ENCODE measurements at regions not wholly inside any gene's neighbourhood (a gene's known extent, or its start where the extent isn't known, plus 50 kb on each side); places are given as distances from the start of the nearest gene placed in this dataset.

- Histone ChIP-seq H3K4me2 (ENCODE audit: low read length) (no peak overlapping the region), H4K20me1 (ENCODE audit: insufficient read depth) (no peaks in the 10 kb centered on the region), H3K9ac (ENCODE audit: low read length) (no peak overlapping the region), H3K79me2 (ENCODE audit: insufficient read depth, low read length) (no peaks in the 10 kb centered on the region), H3K9me2 (ENCODE audit: insufficient read depth) (no peaks in the 10 kb centered on the region), H3K4me1 (ENCODE audit: control insufficient read depth in 1 of 2, insufficient read depth in 2 of 2, low read length in 2 of 2) (no peaks in the 10 kb centered on the region), H3K9me3 (ENCODE audit: control insufficient read depth in 1 of 2, insufficient read depth in 1 of 2, low read depth in 1 of 2, low read length in 2 of 2) (peaks cover 5 to 25% of the 10 kb centered on the region in 2 experiments; a peak in 2 of 4 replicates), H3K27ac (ENCODE audit: low read depth, low read length) (no peak overlapping the region), H3K27me3 (ENCODE audit: insufficient read depth, low read length) (no peaks in the 10 kb centered on the region), H3K4me3 (replicated peaks in 1 of 2; ENCODE audit: low read depth in 1 of 2, low read length in 2 of 2) (no peak overlapping the region), H3K36me3 (ENCODE audit: control insufficient read depth in 1 of 2, insufficient read depth in 2 of 2, low read length in 2 of 2) (no peaks in the 10 kb centered on the region), H2AFZ (ENCODE audit: low read depth, low read length, poor library complexity, severe bottlenecking) (no peak overlapping the region)
- no peak for ATAC-seq
- TF ChIP-seq SP1 (IDR thresholded peaks at IDR 0.05; ENCODE audit: low read depth) (no peak), POLR2A (IDR thresholded peaks at IDR 0.05; ENCODE audit: borderline replicate concordance, extremely low read depth, insufficient read depth, insufficient read length) (no peak), ZFX (IDR thresholded peaks at IDR 0.05) (no peak)
- CTCF ChIA-PET: no interaction called here
- intact Hi-C loops (cut with micrococcal nuclease): no loop called here
- no peak for DNase-seq (ENCODE audit: low read depth, low spot score)
- POLR2A ChIA-PET: no interaction called here
- no TSS peak for BruUV-seq (replicated peaks)
- RAD21 ChIA-PET (ENCODE audit: low non-redundant PET in 1 of 2, low total read pairs in 2 of 2, uncharacterized antibody in 2 of 2, unreplicated experiment in 2 of 2): no interaction called here
Measured at GRCh38 chr11:37336401-37336800, 738.4 kb upstream of the RAG2 start.

GRCh38 chr11:37333345-37333744 is 735.3 kb upstream of the RAG2 start:
- intact Hi-C loops (cut with micrococcal nuclease): no loop called here
- no peak overlapping the region for H2AFZ ChIP-seq (ENCODE audit: low read depth, low read length, poor library complexity, severe bottlenecking)
- no peaks in the 10 kb centered on the region for H3K36me3 ChIP-seq (ENCODE audit: control insufficient read depth in 1 of 2, insufficient read depth in 2 of 2, low read length in 2 of 2)
- H3K4me2 ChIP-seq (ENCODE audit: low read length): no peak overlapping the region
- H3K4me3 ChIP-seq (replicated peaks in 1 of 2; ENCODE audit: low read depth in 1 of 2, low read length in 2 of 2): no peak overlapping the region
- H3K27ac ChIP-seq (ENCODE audit: low read depth, low read length): no peak overlapping the region
- no peaks in the 10 kb centered on the region for H3K79me2 ChIP-seq (ENCODE audit: insufficient read depth, low read length)
- no peak for ATAC-seq
- RAD21 ChIA-PET (ENCODE audit: low non-redundant PET in 1 of 2, low total read pairs in 2 of 2, uncharacterized antibody in 2 of 2, unreplicated experiment in 2 of 2): no interaction called here
- peaks cover 16 to 22% of the 10 kb centered on the region in 2 experiments; a peak in 2 of 4 replicates for H3K9me3 ChIP-seq (ENCODE audit: control insufficient read depth in 1 of 2, insufficient read depth in 1 of 2, low read depth in 1 of 2, low read length in 2 of 2)
- H3K9ac ChIP-seq (ENCODE audit: low read length): no peak overlapping the region
- no peaks in the 10 kb centered on the region for H3K9me2 ChIP-seq (ENCODE audit: insufficient read depth)
- H3K4me1 ChIP-seq (ENCODE audit: control insufficient read depth in 1 of 2, insufficient read depth in 2 of 2, low read length in 2 of 2): no peaks in the 10 kb centered on the region
- BruUV-seq (replicated peaks): no TSS peak
- H4K20me1 ChIP-seq (ENCODE audit: insufficient read depth): no peaks in the 10 kb centered on the region
- CTCF ChIA-PET: no interaction called here
- no peaks in the 10 kb centered on the region for H3K27me3 ChIP-seq (ENCODE audit: insufficient read depth, low read length)
- no peak for DNase-seq (ENCODE audit: low read depth, low spot score)
- POLR2A ChIA-PET: no interaction called here
- TF ChIP-seq SIN3A (IDR thresholded peaks at IDR 0.05; ENCODE audit: low read depth) (no peak), YY1 (IDR thresholded peaks at IDR 0.05; ENCODE audit: extremely low read depth, insufficient replicate concordance, low read depth, low read length) (no peak), EZH2phosphoT487 (IDR thresholded peaks at IDR 0.05; ENCODE audit: borderline replicate concordance) (no peak), RAD21 (IDR thresholded peaks at IDR 0.05; ENCODE audit: low read depth) (no peak), EZH2 (IDR thresholded peaks at IDR 0.05) (no peak)
